HG02870 (cell line): ENCODE measurements at regions not wholly inside any gene's neighbourhood (a gene's known extent, or its start where the extent isn't known, plus 50 kb on each side); places are given as distances from the start of the nearest gene placed in this dataset.

Source experiments
- ATAC-seq: cut with Tn5 transposase; IDR thresholded peaks from one replicate; pipeline ENCODE4 v1.9.1; 2021; ENCODE audit warnings: mild to moderate bottlenecking, moderate library complexity; ENCODE audit not compliant: unreplicated experiment

GRCh38 chr3:40847551-40847992, 322.8 kb downstream of the ZNF621 start:
- no peak for ATAC-seq

DNA sequence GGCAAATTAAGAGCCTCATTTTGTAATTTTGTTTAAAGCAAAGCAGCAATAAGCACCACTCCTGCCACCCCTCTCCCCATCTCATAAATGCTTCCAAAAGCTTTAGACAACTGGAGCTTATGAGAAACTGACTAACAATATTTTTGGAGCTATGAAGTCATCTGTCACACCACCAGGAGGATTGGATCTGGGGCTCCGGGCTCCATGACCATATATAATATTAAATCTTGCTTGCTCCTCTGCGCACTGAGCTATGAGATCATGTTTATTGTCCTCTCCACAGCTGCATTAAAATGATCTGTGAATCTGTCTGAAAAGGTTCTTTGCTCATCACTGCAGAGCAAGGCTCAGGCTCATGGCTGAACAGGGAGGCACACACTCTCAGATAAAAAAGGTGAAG, 323.7 kb downstream of the ZNF621 start:
- ATAC-seq = no peak

DNA sequence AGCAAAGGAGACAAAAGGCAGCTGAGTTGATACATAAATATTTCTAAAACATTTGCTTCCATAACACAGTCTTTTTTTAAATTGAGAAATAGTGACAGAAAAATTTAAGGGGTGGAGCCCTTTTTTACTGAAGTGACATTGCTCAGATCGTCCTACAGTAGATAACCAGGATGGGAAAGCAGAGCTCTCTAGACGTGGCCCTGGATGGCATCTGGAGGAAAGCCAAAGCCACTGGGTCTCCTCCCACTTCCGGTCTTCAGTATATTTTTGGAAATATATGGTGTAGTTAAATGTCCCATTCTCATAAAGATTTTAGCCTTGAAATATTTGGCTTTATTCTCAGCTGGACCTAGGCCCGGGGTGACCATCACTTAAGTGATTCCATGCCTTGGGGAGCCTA, 326.1 kb downstream of the ZNF621 start:
- ATAC-seq = no peak

GRCh38 chr3:40851836-40852235, 327.1 kb downstream of the ZNF621 start:
- ATAC-seq = no peak

- ATAC-seq = no peak
Observed at GRCh38 chr3:40852712-40853111, 328.0 kb downstream of the ZNF621 start.

- ATAC-seq = no peak
Observed at GRCh38 chr3:40853474-40853873, 328.7 kb downstream of the ZNF621 start.

GRCh38 chr3:40855871-40856270, 331.1 kb downstream of the ZNF621 start:
- no peak for ATAC-seq

GRCh38 chr3:40858364-40859115, 333.8 kb downstream of the ZNF621 start:
- no peak for ATAC-seq

DNA sequence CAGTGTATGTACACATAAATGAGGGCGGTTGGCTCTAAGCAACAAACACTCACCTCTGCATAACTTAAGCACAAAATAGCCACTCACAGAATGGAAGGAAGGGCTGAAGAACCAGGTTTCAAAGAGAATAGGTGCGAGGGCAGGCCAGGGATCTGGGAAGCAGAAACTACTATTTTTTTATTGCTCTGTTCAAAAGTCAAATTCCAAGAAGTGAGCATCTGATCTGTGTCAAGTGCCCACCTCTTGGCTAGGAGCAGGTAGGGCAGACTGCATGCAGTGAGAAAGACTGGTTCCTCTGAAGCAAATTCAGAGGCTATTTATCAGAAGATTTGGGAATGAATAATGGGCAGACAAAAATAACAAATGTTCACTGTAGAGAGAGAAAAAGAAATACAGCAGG, 336.4 kb upstream of the CTNNB1 start:
- ATAC-seq = no peak

- no peak for ATAC-seq
Observed at GRCh38 chr3:40864146-40864782, 335.0 kb upstream of the CTNNB1 start.

DNA sequence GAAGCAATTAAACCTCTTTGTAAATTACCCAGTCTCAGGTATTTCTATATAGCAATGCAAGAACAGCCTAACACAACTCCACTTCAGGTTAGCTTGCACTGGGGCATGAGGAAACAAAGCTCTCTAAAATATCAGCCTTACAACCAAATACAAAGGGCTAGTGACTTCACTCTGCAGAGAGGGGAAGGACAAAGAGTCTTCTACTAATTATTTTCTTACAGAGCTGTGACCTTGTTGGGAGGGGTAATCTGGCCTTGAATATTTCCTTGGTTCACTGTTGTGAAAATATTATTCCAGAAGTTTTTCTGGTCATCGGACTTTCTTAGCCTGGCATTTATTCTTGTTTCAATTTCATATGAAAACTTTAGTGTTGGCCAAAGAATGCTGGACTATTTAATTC, 334.4 kb upstream of the CTNNB1 start:
- no peak for ATAC-seq

- no peak for ATAC-seq
Observed at GRCh38 chr3:40867797-40868196, 331.5 kb upstream of the CTNNB1 start.

DNA sequence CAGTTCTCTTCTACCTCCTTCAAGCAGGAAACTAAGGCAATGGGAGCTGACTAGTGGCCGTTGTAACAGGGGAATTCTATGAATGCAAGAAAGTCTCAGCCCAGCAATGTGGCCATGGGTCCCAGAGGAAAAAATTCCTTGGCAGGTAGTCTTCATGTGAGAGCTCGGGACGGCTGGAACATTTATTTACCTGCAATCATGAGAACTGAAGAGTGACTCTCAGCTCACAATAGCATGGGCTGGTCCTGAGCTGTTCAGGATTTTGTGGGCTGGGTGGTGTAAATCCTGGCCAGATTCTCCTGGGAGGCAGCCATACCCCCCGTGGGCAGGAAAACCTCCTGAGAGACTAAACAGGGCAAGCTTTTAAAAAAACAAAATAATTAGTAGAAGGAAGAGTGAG, 330.3 kb upstream of the CTNNB1 start:
- no peak for ATAC-seq

DNA sequence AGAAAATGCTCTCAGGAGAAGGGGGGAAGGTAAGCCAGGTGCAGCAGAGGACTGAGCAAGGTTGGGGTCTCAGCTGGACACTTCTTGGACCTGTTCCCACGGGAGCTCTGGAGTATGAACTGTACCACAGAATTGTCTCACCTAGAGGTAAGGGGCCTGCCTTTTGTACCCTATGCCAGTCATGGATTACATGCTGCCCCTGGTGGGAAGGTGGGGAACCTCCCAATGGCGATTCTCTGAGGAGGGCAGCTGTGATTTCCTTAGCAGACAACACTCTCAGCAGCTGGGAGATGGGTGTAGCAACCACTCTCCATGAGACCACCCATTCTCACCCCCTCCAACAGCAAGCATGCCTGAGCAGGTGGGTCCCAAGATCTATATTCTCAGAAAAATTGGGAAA, 329.4 kb upstream of the CTNNB1 start:
- ATAC-seq = no peak

- no peak for ATAC-seq
Observed at GRCh38 chr3:40871394-40871793, 327.9 kb upstream of the CTNNB1 start.

- no peak for ATAC-seq
Observed at GRCh38 chr3:40872258-40872920, 326.9 kb upstream of the CTNNB1 start.

- no peak for ATAC-seq
Observed at GRCh38 chr3:40873476-40873875, 325.8 kb upstream of the CTNNB1 start.

- ATAC-seq = no peak
Observed at GRCh38 chr3:40873934-40874699, 325.2 kb upstream of the CTNNB1 start.

GRCh38 chr3:40875581-40875980, 323.7 kb upstream of the CTNNB1 start:
- ATAC-seq = no peak

DNA sequence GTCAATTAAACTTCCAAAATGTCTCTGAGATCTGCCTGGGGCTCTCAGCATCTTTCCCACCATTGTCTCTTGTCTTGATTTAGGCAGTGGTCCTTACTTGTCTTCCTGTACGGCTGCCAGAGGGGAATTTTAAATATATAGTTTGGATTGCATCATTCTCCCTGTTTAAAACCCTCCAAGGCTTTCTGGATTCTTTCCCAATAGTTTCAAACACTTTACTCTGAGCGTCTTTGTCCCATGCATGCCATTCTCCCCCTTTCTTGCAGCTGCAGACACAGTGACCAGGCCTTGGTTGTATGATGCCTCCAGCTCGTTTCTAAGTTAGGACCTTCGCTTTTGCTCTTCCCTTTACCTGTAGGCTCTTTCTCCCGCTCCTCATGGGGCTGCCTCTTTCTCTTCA, 323.3 kb upstream of the CTNNB1 start:
- ATAC-seq = no peak

- no peak for ATAC-seq
Observed at GRCh38 chr3:40876496-40876895, 322.8 kb upstream of the CTNNB1 start.
